ENCODE measurements at regions not wholly inside any gene's neighbourhood (a gene's known extent, or its start where the extent isn't known, plus 50 kb on each side); places are given as distances from the start of the nearest gene placed in this dataset.

DNA sequence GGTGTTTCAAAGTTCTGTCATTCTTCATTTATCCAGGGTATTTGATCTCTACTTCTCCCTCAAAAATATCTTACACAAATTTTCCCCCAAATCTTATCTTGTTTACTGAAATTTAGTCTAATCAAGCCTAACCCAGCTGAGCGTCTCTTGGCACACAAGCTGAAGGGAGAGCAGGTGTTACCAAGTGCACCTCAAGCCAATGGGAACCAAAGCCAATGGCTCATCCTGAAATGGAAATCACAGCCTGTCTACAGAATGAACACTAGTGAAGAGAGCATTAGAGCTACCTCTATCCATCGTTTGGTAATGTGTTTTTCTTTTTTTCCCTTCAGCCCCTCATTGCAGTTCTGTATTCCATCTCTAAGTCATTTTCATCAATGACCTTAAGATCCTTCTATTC, 1350.8 kb downstream of the OLFM4 start:
- TF ChIP-seq, protein P1, sequence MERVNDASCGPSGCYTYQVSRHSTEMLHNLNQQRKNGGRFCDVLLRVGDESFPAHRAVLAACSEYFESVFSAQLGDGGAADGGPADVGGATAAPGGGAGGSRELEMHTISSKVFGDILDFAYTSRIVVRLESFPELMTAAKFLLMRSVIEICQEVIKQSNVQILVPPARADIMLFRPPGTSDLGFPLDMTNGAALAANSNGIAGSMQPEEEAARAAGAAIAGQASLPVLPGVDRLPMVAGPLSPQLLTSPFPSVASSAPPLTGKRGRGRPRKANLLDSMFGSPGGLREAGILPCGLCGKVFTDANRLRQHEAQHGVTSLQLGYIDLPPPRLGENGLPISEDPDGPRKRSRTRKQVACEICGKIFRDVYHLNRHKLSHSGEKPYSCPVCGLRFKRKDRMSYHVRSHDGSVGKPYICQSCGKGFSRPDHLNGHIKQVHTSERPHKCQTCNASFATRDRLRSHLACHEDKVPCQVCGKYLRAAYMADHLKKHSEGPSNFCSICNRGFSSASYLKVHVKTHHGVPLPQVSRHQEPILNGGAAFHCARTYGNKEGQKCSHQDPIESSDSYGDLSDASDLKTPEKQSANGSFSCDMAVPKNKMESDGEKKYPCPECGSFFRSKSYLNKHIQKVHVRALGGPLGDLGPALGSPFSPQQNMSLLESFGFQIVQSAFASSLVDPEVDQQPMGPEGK (CRISPR knock-in tag; IDR thresholded peaks at IDR 0.05; ENCODE audit: borderline replicate concordance) = no peak
- TF ChIP-seq ZC3H10 (CRISPR knock-in tag; IDR thresholded peaks at IDR 0.05) = no peak
- TF ChIP-seq ESRRG (CRISPR knock-in tag; IDR thresholded peaks at IDR 0.05) = no peak
- no peak for TF ChIP-seq ZNF70 (CRISPR knock-in tag; IDR thresholded peaks at IDR 0.05)
- TF ChIP-seq BACH2 (CRISPR knock-in tag; IDR thresholded peaks at IDR 0.05; ENCODE audit: borderline replicate concordance) = no peak
- no peak for TF ChIP-seq GLIS3 (CRISPR knock-in tag; IDR thresholded peaks at IDR 0.05)
